SU-DHL-6 (cell line): ENCODE measurements at regions not wholly inside any gene's neighbourhood (a gene's known extent, or its start where the extent isn't known, plus 50 kb on each side); places are given as distances from the start of the nearest gene placed in this dataset.

ENCODE experiments used
- CTCF ChIP-seq: fragments of 200-600 bp; sonication (generic); IDR thresholded peaks from one replicate; pipeline ENCODE4 v1.5.1; 2017; ENCODE audit warnings: antibody characterized with exemption, mild to moderate bottlenecking, low read length, moderate library complexity; ENCODE audit not compliant: insufficient read depth, poor library complexity, severe bottlenecking
- EZH2phosphoT487 ChIP-seq: fragments of 200-600 bp; sonication (generic), shearing (Covaris generic); conservative IDR thresholded peaks from 2 replicates; pipeline ENCODE4 v1.6.1; 2018; ENCODE audit warnings: mild to moderate bottlenecking, antibody characterized with exemption, low read length, moderate library complexity, mixed read lengths

- TF ChIP-seq CTCF (no peak), EZH2phosphoT487 (no peak)
Measured at GRCh38 chr5:104513640-104514072, 951.1 kb upstream of the NUDT12 start.
